OCI-LY3 (cell line): ENCODE measurements at regions not wholly inside any gene's neighbourhood (a gene's known extent, or its start where the extent isn't known, plus 50 kb on each side); places are given as distances from the start of the nearest gene placed in this dataset.

ENCODE experiments used
- H2AFZ ChIP-seq: fragments of 200-600, 300-600 bp; shearing (Covaris generic); 2 replicates; pipeline ENCODE4 v1.6.0; 2014; ENCODE audit warnings: antibody characterized with exemption, low read depth, low read length
- H3K27ac ChIP-seq: fragments of 200-600, 300-600 bp; sonication (generic); 2 replicates; pipeline ENCODE4 v1.5.1; 2014; ENCODE audit warnings: mild to moderate bottlenecking, low read length, moderate library complexity, mixed read lengths
- H3K27me3 ChIP-seq: fragments of 200-600, 300-600 bp; sonication (generic); 2 replicates; pipeline ENCODE4 v1.6.1; 2014; ENCODE audit warnings: low read depth, low read length, mixed read lengths
- H3K36me3 ChIP-seq: fragments of 200-600, 300-600 bp; sonication (generic); replicated peaks from 2 replicates; pipeline ENCODE3; 2014; ENCODE audit warnings: low read depth, low read length, mixed read lengths
- H3K4me1 ChIP-seq: fragments of 300-600, 200-600 bp; sonication (generic); 2 replicates; pipeline ENCODE4 v1.6.1; 2014; ENCODE audit warnings: low read length, mixed read lengths
- H3K4me2 ChIP-seq: fragments of 200-600, 300-600 bp; sonication (generic); 2 replicates; pipeline ENCODE4 v1.6.1; 2014; ENCODE audit warnings: low read length, mixed read lengths
- H3K4me3 ChIP-seq: fragments of 300-600, 200-600 bp; sonication (generic); 2 replicates; pipeline ENCODE4 v1.5.1; 2014; ENCODE audit warnings: antibody characterized with exemption, mild to moderate bottlenecking, low read length, moderate library complexity
- H3K79me2 ChIP-seq: fragments of 300-600, 200-600 bp; shearing (Covaris generic); 2 replicates; pipeline ENCODE4 v1.6.1; 2014; ENCODE audit warnings: mild to moderate bottlenecking, low read length, mixed read lengths
- H3K9ac ChIP-seq: fragments of 300-600, 200-600 bp; shearing (Covaris generic); 2 replicates; pipeline ENCODE4 v1.6.0; 2014; ENCODE audit warnings: mild to moderate bottlenecking, low read length, moderate library complexity
- H3K9me3 ChIP-seq: fragments of 200-600, 300-600 bp; shearing (Covaris generic); 2 replicates; pipeline ENCODE4 v1.6.1; 2014; ENCODE audit warnings: low read length, mixed read lengths; ENCODE audit not compliant: insufficient read depth
- H4K20me1 ChIP-seq: fragments of 200-600, 300-600 bp; sonication (generic); 2 replicates; pipeline ENCODE4 v1.6.1; 2016; ENCODE audit warnings: low read length, mixed read lengths; ENCODE audit not compliant: insufficient read depth
- EZH2phosphoT487 ChIP-seq: fragments of 200-600 bp; shearing (Covaris generic); IDR thresholded peaks from 2 replicates; pipeline ENCODE4 v1.6.1; 2018; ENCODE audit warnings: antibody characterized with exemption, mixed run types, low read depth
- TF ChIP-seq, protein P1 (sequence below): fragments of 200-600, 300-600 bp; sonication (generic); IDR thresholded peaks from 2 replicates; pipeline ENCODE4 v1.5.1; 2014; ENCODE audit warnings: antibody characterized with exemption, low read length, low read depth

DNA sequence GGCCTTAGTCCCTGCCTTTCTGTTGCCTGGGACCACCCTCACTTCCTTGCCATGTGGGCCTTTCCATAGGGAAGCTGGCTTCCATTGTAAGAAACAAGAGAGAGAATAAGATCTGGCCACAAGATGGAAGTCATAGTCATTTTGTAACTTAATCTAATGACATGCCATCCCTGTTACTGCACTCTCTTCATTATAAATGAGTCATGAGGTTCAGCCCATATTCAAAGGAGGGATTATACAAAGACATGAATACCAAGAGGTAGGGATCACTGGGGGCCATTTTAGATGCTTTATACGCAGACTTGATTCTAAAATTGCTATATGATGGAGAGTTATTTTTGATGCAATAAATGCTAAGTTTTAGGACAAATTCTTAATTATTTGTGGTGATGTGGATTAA, 75.2 kb upstream of the CELF2 start:
- H2AFZ ChIP-seq = no peak overlapping the region
- no peaks in the 10 kb centered on the region for H3K4me1 ChIP-seq
- H4K20me1 ChIP-seq = no peaks in the 10 kb centered on the region
- H3K36me3 ChIP-seq = no peaks in the 10 kb centered on the region
- H3K4me3 ChIP-seq = no peak overlapping the region
- no peak overlapping the region for H3K4me2 ChIP-seq
- no peaks in the 10 kb centered on the region for H3K27me3 ChIP-seq
- no peaks in the 10 kb centered on the region for H3K9me3 ChIP-seq
- no peaks in the 10 kb centered on the region for H3K79me2 ChIP-seq
- H3K27ac ChIP-seq = no peak overlapping the region
- no peak for TF ChIP-seq EZH2phosphoT487
- TF ChIP-seq, protein P1, sequence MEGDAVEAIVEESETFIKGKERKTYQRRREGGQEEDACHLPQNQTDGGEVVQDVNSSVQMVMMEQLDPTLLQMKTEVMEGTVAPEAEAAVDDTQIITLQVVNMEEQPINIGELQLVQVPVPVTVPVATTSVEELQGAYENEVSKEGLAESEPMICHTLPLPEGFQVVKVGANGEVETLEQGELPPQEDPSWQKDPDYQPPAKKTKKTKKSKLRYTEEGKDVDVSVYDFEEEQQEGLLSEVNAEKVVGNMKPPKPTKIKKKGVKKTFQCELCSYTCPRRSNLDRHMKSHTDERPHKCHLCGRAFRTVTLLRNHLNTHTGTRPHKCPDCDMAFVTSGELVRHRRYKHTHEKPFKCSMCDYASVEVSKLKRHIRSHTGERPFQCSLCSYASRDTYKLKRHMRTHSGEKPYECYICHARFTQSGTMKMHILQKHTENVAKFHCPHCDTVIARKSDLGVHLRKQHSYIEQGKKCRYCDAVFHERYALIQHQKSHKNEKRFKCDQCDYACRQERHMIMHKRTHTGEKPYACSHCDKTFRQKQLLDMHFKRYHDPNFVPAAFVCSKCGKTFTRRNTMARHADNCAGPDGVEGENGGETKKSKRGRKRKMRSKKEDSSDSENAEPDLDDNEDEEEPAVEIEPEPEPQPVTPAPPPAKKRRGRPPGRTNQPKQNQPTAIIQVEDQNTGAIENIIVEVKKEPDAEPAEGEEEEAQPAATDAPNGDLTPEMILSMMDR = no peak
- no peak overlapping the region for H3K9ac ChIP-seq

DNA sequence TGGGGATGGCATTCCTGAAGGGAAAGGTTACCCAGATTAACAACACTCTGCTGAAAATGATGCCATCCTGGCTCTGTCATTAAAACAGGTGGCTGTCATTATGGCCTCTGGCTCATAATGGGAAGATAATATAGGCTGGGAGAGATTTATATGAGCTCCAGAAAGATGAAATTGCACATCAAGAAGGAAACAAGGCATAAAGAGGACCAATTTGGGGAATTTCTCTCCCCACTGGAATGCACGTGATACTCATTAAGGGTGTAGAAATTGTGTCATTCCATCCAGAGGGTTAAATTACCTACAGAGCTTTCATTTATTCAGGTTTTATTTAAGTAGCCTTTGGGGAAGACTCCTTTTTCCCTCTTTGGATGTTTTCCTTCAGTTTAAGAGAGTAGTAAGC, 71.6 kb upstream of the CELF2 start:
- no peak overlapping the region for H2AFZ ChIP-seq
- H3K4me3 ChIP-seq = no peak overlapping the region
- H3K4me1 ChIP-seq = no peaks in the 10 kb centered on the region
- H4K20me1 ChIP-seq = no peaks in the 10 kb centered on the region
- H3K27me3 ChIP-seq = no peaks in the 10 kb centered on the region
- H3K79me2 ChIP-seq = no peaks in the 10 kb centered on the region
- no peak for TF ChIP-seq EZH2phosphoT487
- TF ChIP-seq, protein P1 = no peak
- H3K9me3 ChIP-seq = no peaks in the 10 kb centered on the region
- no peak overlapping the region for H3K9ac ChIP-seq
- no peaks in the 10 kb centered on the region for H3K36me3 ChIP-seq
- H3K4me2 ChIP-seq = no peak overlapping the region
- H3K27ac ChIP-seq = no peak overlapping the region

DNA sequence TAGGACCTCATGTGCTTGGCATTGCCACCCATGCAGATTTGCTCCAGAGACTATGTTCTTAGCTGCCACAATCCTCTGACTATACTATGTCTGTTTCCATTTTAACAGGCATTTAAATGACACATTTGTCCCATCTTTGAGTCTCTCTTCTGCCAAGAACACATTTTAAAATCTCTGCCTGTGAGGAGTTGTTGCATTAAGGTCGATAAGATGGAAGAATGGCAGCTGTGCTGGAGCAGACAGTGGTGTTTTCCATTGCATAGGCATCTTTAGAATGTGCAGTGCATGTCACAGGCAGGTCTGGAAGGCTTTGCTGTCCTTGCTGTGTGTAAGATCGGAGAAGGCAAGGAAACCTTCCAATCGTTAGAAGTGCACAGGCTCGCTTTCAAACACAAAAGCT, 70.9 kb upstream of the CELF2 start:
- H3K4me1 ChIP-seq = no peaks in the 10 kb centered on the region
- no peaks in the 10 kb centered on the region for H4K20me1 ChIP-seq
- no peak overlapping the region for H2AFZ ChIP-seq
- H3K36me3 ChIP-seq = no peaks in the 10 kb centered on the region
- H3K27ac ChIP-seq = no peak overlapping the region
- TF ChIP-seq EZH2phosphoT487 = no peak
- TF ChIP-seq, protein P1 = no peak
- H3K27me3 ChIP-seq = no peaks in the 10 kb centered on the region
- no peak overlapping the region for H3K9ac ChIP-seq
- H3K4me2 ChIP-seq = no peak overlapping the region
- H3K79me2 ChIP-seq = no peaks in the 10 kb centered on the region
- no peaks in the 10 kb centered on the region for H3K9me3 ChIP-seq
- H3K4me3 ChIP-seq = no peak overlapping the region

DNA sequence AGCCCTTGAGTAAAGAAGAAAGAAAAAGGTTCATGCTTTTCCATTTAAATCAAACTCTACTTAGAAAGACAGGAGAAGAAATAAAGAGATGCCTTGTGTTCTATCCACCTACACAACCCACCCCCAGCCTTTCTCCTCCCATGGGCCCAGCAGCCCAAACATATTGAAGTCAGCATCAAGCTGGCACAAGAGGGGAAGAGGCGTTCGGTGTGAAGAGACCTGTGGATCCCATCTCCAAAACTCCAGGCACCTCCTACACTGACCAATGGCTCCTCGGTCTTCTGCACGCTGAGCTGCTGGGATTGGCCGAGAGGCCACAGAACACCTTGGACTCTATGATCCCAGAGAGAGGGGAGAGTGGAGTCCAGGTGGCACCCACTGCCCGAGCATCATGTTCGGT, 66.0 kb upstream of the CELF2 start:
- H3K9me3 ChIP-seq = no peaks in the 10 kb centered on the region
- H3K27ac ChIP-seq = no peak overlapping the region
- no peak overlapping the region for H3K9ac ChIP-seq
- no peak for TF ChIP-seq EZH2phosphoT487
- TF ChIP-seq, protein P1 = no peak
- no peak overlapping the region for H3K4me3 ChIP-seq
- H2AFZ ChIP-seq = no peak overlapping the region
- no peaks in the 10 kb centered on the region for H3K36me3 ChIP-seq
- H3K4me2 ChIP-seq = no peak overlapping the region
- no peaks in the 10 kb centered on the region for H3K4me1 ChIP-seq
- no peaks in the 10 kb centered on the region for H3K79me2 ChIP-seq
- H3K27me3 ChIP-seq = no peaks in the 10 kb centered on the region; the same call in 1 of the 2 replicates
- no peaks in the 10 kb centered on the region for H4K20me1 ChIP-seq
